Neural cell (in vitro differentiated cells): ENCODE measurements at regions not wholly inside any gene's neighbourhood (a gene's known extent, or its start where the extent isn't known, plus 50 kb on each side); places are given as distances from the start of the nearest gene placed in this dataset.
"Not testable (repeated sequence)": the region's sequence is repeated elsewhere in the genome, so short reads cannot be mapped to it uniquely, and the experiment has no call there.

Experiments
- H2AFZ ChIP-seq: fragments of 200-600, 300-800 bp; sonication (generic), shearing (Covaris generic); 2 replicates; pipeline ENCODE4 v1.6.0; 2014; ENCODE audit warnings: low read depth, mild to moderate bottlenecking, antibody characterized with exemption, low read length, moderate library complexity
- H3F3A ChIP-seq: fragments of 200-600 bp; shearing (Covaris generic); 2 replicates; pipeline ENCODE4 v1.6.1; 2016; ENCODE audit warnings: mild to moderate bottlenecking, moderate library complexity, mixed read lengths, antibody characterized with exemption, low read length; ENCODE audit not compliant: insufficient read depth, poor library complexity, severe bottlenecking
- H3K27ac ChIP-seq: fragments of 200-600, 300-800 bp; sonication (generic), shearing (Covaris generic); 2 replicates; pipeline ENCODE4 v1.5.1; 2014; ENCODE audit warnings: mild to moderate bottlenecking, low read length, moderate library complexity
- H3K27me3 ChIP-seq: fragments of 300-800, 200-600 bp; sonication (generic), shearing (Covaris generic); 2 replicates; pipeline ENCODE4 v1.6.0; 2014; ENCODE audit warnings: mild to moderate bottlenecking, low read depth, low read length, moderate library complexity; ENCODE audit not compliant: insufficient read depth
- H3K36me3 ChIP-seq: fragments of 300-800, 200-600 bp; sonication (generic), shearing (Covaris generic); 2 replicates; pipeline ENCODE4 v1.5.1; 2014; ENCODE audit warnings: mild to moderate bottlenecking, antibody characterized with exemption, low read length, moderate library complexity; ENCODE audit not compliant: insufficient read depth
- H3K4me2 ChIP-seq: fragments of 300-800, 200-600 bp; sonication (generic), shearing (Covaris generic); 2 replicates; pipeline ENCODE4 v1.6.0; 2014; ENCODE audit warnings: mild to moderate bottlenecking, low read length
- H3K4me3 ChIP-seq: fragments of 300-800, 200-600 bp; sonication (generic), shearing (Covaris generic); 2 replicates; pipeline ENCODE4 v1.5.1; 2014; ENCODE audit warnings: mild to moderate bottlenecking, low read length, moderate library complexity
- H3K79me2 ChIP-seq: fragments of 200-600 bp; shearing (Covaris generic); replicated peaks from 2 replicates; pipeline ENCODE4 v1.6.0; 2014; ENCODE audit warnings: mild to moderate bottlenecking, low read length, moderate library complexity; ENCODE audit not compliant: insufficient read depth
- H3K9ac ChIP-seq: fragments of 300-800, 200-600 bp; sonication (generic), shearing (Covaris generic); 2 replicates; pipeline ENCODE4 v1.6.1; 2016; ENCODE audit warnings: mild to moderate bottlenecking, low read length, mixed read lengths
- H3K9me2 ChIP-seq: fragments of 200-600 bp; shearing (Covaris generic); 2 replicates; pipeline ENCODE4 v1.6.1; 2016; ENCODE audit warnings: mild to moderate bottlenecking, low read length, mixed read lengths; ENCODE audit not compliant: insufficient read depth
- H3K9me3 ChIP-seq: fragments of 200-600, 300-800 bp; sonication (generic), shearing (Covaris generic); 2 replicates; pipeline ENCODE4 v1.6.1; 2016; ENCODE audit warnings: mild to moderate bottlenecking, mixed run types, low read length, moderate library complexity, mixed read lengths
- H4K20me1 ChIP-seq: fragments of 200-600 bp; shearing (Covaris generic); 2 replicates; pipeline ENCODE4 v1.6.1; 2016; ENCODE audit warnings: mild to moderate bottlenecking, mixed run types; ENCODE audit not compliant: insufficient read depth
- CTCF ChIP-seq: fragments of 450-650 bp; IDR thresholded peaks from 2 replicates; pipeline ENCODE4 v1.5.1; 2014; ENCODE audit warnings: antibody characterized with exemption, mild to moderate bottlenecking, moderate library complexity; ENCODE audit not compliant: poor library complexity, severe bottlenecking
- EP300 ChIP-seq: fragments of 450-650 bp; conservative IDR thresholded peaks from 2 replicates; pipeline ENCODE4 v1.6.1; 2014; ENCODE audit warnings: antibody characterized with exemption, mild to moderate bottlenecking, moderate library complexity; ENCODE audit not compliant: poor library complexity, severe bottlenecking
- EZH2 ChIP-seq: fragments of 200-600, 300-800 bp; shearing (Covaris generic), sonication (generic); IDR thresholded peaks from 2 replicates; pipeline ENCODE4 v1.6.1; 2014; ENCODE audit warnings: antibody characterized with exemption, low read length, borderline replicate concordance, mild to moderate bottlenecking; ENCODE audit not compliant: insufficient read depth, poor library complexity, severe bottlenecking
- MXI1 ChIP-seq: fragments of 450-650 bp; conservative IDR thresholded peaks from 2 replicates; pipeline ENCODE4 v1.6.1; 2014; ENCODE audit warnings: antibody characterized with exemption, mild to moderate bottlenecking; ENCODE audit not compliant: poor library complexity, severe bottlenecking
- POLR2AphosphoS5 ChIP-seq: IDR thresholded peaks from 2 replicates; pipeline ENCODE4 v1.6.1; 2012
- RAD21 ChIP-seq: fragments of 450-650 bp; conservative IDR thresholded peaks from 2 replicates; pipeline ENCODE4 v1.6.1; 2014; ENCODE audit warnings: antibody characterized with exemption, mild to moderate bottlenecking, moderate library complexity
- REST ChIP-seq: IDR thresholded peaks from 2 replicates; pipeline ENCODE4 v1.6.1; 2012; ENCODE audit warnings: borderline replicate concordance
- SMC3 ChIP-seq: fragments of 450-650 bp; conservative IDR thresholded peaks from 2 replicates; pipeline ENCODE4 v1.6.1; 2014; ENCODE audit warnings: antibody characterized with exemption, mild to moderate bottlenecking, moderate library complexity; ENCODE audit not compliant: poor library complexity
- TAF1 ChIP-seq: IDR thresholded peaks from 2 replicates; pipeline ENCODE4 v1.6.1; 2012; ENCODE audit warnings: low read depth

GRCh38 chr14:56064513-56064912 is 53.7 kb upstream of the PELI2 start:
- H3K36me3 ChIP-seq: no peaks in the 10 kb centered on the region
- no peaks in the 10 kb centered on the region for H4K20me1 ChIP-seq
- no peaks in the 10 kb centered on the region for H3F3A ChIP-seq
- H3K4me3 ChIP-seq: no peak overlapping the region
- H2AFZ ChIP-seq: no peak overlapping the region
- TF ChIP-seq RAD21 (no peak), CTCF (no peak), POLR2AphosphoS5 (no peak), EP300 (no peak), TAF1 (no peak), REST (no peak)
- H3K9ac ChIP-seq: no peak overlapping the region
- H3K27me3 ChIP-seq: no peaks in the 10 kb centered on the region
- H3K27ac ChIP-seq: no peak overlapping the region
- H3K9me2 ChIP-seq: no peaks in the 10 kb centered on the region
- H3K9me3 ChIP-seq: no peaks in the 10 kb centered on the region
- no peaks in the 10 kb centered on the region for H3K79me2 ChIP-seq
- no peak overlapping the region for H3K4me2 ChIP-seq

- not testable (repeated sequence) for H3K79me2 ChIP-seq, H3K27me3 ChIP-seq, H3K9me2 ChIP-seq, H3F3A ChIP-seq, H3K36me3 ChIP-seq, H2AFZ ChIP-seq, H3K27ac ChIP-seq, H3K9ac ChIP-seq, H3K9me3 ChIP-seq, H3K4me2 ChIP-seq, H4K20me1 ChIP-seq, H3K4me3 ChIP-seq
These were observed 53.0 kb upstream of the PELI2 start for GRCh38 chr14:56065199-56065598.

- Histone ChIP-seq H3K4me2 (no peak overlapping the region), H3K27me3 (no peaks in the 10 kb centered on the region), H3K9me2 (no peaks in the 10 kb centered on the region), H3K4me3 (no peak overlapping the region), H3K79me2 (no peaks in the 10 kb centered on the region), H3K9ac (no peak overlapping the region), H3K9me3 (no peaks in the 10 kb centered on the region), H3F3A (no peaks in the 10 kb centered on the region), H4K20me1 (no peaks in the 10 kb centered on the region), H2AFZ (no peak overlapping the region), H3K27ac (no peak overlapping the region), H3K36me3 (no peaks in the 10 kb centered on the region)
- TF ChIP-seq SMC3: no peak
- TF ChIP-seq RAD21: no peak
- no peak for TF ChIP-seq EP300
- no peak for TF ChIP-seq TAF1
- TF ChIP-seq MXI1: no peak
- TF ChIP-seq EZH2: no peak
- no peak for TF ChIP-seq CTCF
- no peak for TF ChIP-seq POLR2AphosphoS5
- no peak for TF ChIP-seq REST
These were observed 52.5 kb upstream of the PELI2 start for GRCh38 chr14:56065621-56066290.
